ENCODE measurements at regions not wholly inside any gene's neighbourhood (a gene's known extent, or its start where the extent isn't known, plus 50 kb on each side); places are given as distances from the start of the nearest gene placed in this dataset.

- H3K4me1 ChIP-seq = peaks cover 2% of the 10 kb centered on the region
- intact Hi-C loops (cut with DNase I; ENCODE audit: low total_unique reads) = no loop called here
- no peak for DNase-seq
- no peak overlapping the region for H3K4me3 ChIP-seq
- H3K27ac ChIP-seq = no peak overlapping the region
- 84 to 89% methylated on average over 3 of the region's 3 CpGs for WGBS, 2 donors
- no peaks in the 10 kb centered on the region for H3K9me3 ChIP-seq
- H3K27me3 ChIP-seq = no peaks in the 10 kb centered on the region
- no peak for TF ChIP-seq POLR2A (IDR thresholded peaks at IDR 0.05)
- no peak for TF ChIP-seq CTCF (IDR thresholded peaks at IDR 0.05)
- no peaks in the 10 kb centered on the region for H3K36me3 ChIP-seq (ENCODE audit: low read depth, missing control alignments)
These were observed 122.3 kb downstream of the XCL2 start for GRCh38 chr1:168421399-168422004.

GRCh38 chr1:168420177-168420576 is 123.6 kb downstream of the XCL2 start:
- 85 to 92% methylated on average over 2 of the region's 2 CpGs for WGBS, 2 donors
- no peak for DNase-seq
- Histone ChIP-seq H3K9me3 (no peaks in the 10 kb centered on the region), H3K4me3 (no peak overlapping the region), H3K27me3 (no peaks in the 10 kb centered on the region), H3K36me3 (ENCODE audit: low read depth, missing control alignments) (no peaks in the 10 kb centered on the region), H3K27ac (no peak overlapping the region), H3K4me1 (no peaks in the 10 kb centered on the region)
- TF ChIP-seq CTCF (IDR thresholded peaks at IDR 0.05) (no peak), POLR2A (IDR thresholded peaks at IDR 0.05) (no peak)
- intact Hi-C loops (cut with DNase I; ENCODE audit: low total_unique reads) = no loop called here

GRCh38 chr1:168419736-168420135 is 124.1 kb downstream of the XCL2 start:
- Histone ChIP-seq H3K27me3 (no peaks in the 10 kb centered on the region), H3K27ac (no peak overlapping the region), H3K4me3 (no peak overlapping the region), H3K4me1 (no peaks in the 10 kb centered on the region), H3K9me3 (no peaks in the 10 kb centered on the region), H3K36me3 (ENCODE audit: low read depth, missing control alignments) (no peaks in the 10 kb centered on the region)
- WGBS, 2 donors = 68 to 77% methylated on average over 4 of the region's 4 CpGs
- DNase-seq = no peak
- intact Hi-C loops (cut with DNase I; ENCODE audit: low total_unique reads) = no loop called here
- TF ChIP-seq CTCF (IDR thresholded peaks at IDR 0.05) (no peak), POLR2A (IDR thresholded peaks at IDR 0.05) (no peak)

GRCh38 chr1:168416220-168416619 is 127.6 kb downstream of the XCL2 start:
- WGBS, 2 donors = 91 to 96% methylated on average over 4 of the region's 4 CpGs
- TF ChIP-seq CTCF (IDR thresholded peaks at IDR 0.05) (no peak), POLR2A (IDR thresholded peaks at IDR 0.05) (no peak)

GRCh38 chr1:168414914-168415313 is 128.9 kb downstream of the XCL2 start:
- H3K27ac ChIP-seq = no peak overlapping the region
- no peaks in the 10 kb centered on the region for H3K36me3 ChIP-seq (ENCODE audit: low read depth, missing control alignments)
- no peaks in the 10 kb centered on the region for H3K4me1 ChIP-seq
- no peak for TF ChIP-seq CTCF (IDR thresholded peaks at IDR 0.05)
- TF ChIP-seq POLR2A (IDR thresholded peaks at IDR 0.05) = no peak
- no peaks in the 10 kb centered on the region for H3K27me3 ChIP-seq
- intact Hi-C loops (cut with DNase I; ENCODE audit: low total_unique reads) = no loop called here
- no peak overlapping the region for H3K4me3 ChIP-seq
- 89 to 96% methylated on average over 2 of the region's 2 CpGs for WGBS, 2 donors
- H3K9me3 ChIP-seq = no peaks in the 10 kb centered on the region
- DNase-seq = no peak

More at GRCh38 chr1:168416220-168416619, 127.6 kb downstream of the XCL2 start:
- H3K27ac ChIP-seq = no peak overlapping the region
- H3K4me1 ChIP-seq = no peaks in the 10 kb centered on the region
- no peaks in the 10 kb centered on the region for H3K9me3 ChIP-seq
- H3K4me3 ChIP-seq = no peak overlapping the region
- H3K27me3 ChIP-seq = no peaks in the 10 kb centered on the region
- no peak for DNase-seq
- no peaks in the 10 kb centered on the region for H3K36me3 ChIP-seq (ENCODE audit: low read depth, missing control alignments)
- intact Hi-C loops (cut with DNase I; ENCODE audit: low total_unique reads) = no loop called here

Data from testis (tissue), 2 donors.